ENCODE measurements at regions not wholly inside any gene's neighbourhood (a gene's known extent, or its start where the extent isn't known, plus 50 kb on each side); places are given as distances from the start of the nearest gene placed in this dataset.

DNA sequence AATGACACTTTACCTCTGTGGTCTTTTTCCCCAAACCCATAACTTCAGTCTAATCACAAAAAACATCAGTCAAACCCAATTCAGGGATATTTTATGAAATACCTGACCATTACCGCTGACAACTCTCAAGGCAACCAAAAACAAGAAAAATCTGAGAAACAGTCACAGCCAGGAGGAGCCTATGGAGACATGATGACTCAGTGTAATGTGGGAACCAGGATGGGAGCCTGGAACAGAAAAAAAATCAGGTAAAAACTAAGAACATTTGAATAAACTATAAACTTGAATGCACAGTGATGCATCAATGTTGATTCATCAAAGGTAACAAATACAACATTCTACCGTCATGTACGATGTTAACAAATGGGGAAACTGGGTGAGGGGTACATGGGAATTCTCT, 84.1 kb upstream of the TSHZ2 start:
- TF ChIP-seq, protein P1, sequence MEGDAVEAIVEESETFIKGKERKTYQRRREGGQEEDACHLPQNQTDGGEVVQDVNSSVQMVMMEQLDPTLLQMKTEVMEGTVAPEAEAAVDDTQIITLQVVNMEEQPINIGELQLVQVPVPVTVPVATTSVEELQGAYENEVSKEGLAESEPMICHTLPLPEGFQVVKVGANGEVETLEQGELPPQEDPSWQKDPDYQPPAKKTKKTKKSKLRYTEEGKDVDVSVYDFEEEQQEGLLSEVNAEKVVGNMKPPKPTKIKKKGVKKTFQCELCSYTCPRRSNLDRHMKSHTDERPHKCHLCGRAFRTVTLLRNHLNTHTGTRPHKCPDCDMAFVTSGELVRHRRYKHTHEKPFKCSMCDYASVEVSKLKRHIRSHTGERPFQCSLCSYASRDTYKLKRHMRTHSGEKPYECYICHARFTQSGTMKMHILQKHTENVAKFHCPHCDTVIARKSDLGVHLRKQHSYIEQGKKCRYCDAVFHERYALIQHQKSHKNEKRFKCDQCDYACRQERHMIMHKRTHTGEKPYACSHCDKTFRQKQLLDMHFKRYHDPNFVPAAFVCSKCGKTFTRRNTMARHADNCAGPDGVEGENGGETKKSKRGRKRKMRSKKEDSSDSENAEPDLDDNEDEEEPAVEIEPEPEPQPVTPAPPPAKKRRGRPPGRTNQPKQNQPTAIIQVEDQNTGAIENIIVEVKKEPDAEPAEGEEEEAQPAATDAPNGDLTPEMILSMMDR (IDR thresholded peaks at IDR 0.05), result no peak
- TF ChIP-seq SIN3A (IDR thresholded peaks at IDR 0.05; ENCODE audit: borderline replicate concordance, insufficient read depth, low read depth, low read length), result no peak
- no peak for TF ChIP-seq POLR2AphosphoS5 (IDR thresholded peaks at IDR 0.05; ENCODE audit: low read depth, low read length)
- TF ChIP-seq, protein P2, sequence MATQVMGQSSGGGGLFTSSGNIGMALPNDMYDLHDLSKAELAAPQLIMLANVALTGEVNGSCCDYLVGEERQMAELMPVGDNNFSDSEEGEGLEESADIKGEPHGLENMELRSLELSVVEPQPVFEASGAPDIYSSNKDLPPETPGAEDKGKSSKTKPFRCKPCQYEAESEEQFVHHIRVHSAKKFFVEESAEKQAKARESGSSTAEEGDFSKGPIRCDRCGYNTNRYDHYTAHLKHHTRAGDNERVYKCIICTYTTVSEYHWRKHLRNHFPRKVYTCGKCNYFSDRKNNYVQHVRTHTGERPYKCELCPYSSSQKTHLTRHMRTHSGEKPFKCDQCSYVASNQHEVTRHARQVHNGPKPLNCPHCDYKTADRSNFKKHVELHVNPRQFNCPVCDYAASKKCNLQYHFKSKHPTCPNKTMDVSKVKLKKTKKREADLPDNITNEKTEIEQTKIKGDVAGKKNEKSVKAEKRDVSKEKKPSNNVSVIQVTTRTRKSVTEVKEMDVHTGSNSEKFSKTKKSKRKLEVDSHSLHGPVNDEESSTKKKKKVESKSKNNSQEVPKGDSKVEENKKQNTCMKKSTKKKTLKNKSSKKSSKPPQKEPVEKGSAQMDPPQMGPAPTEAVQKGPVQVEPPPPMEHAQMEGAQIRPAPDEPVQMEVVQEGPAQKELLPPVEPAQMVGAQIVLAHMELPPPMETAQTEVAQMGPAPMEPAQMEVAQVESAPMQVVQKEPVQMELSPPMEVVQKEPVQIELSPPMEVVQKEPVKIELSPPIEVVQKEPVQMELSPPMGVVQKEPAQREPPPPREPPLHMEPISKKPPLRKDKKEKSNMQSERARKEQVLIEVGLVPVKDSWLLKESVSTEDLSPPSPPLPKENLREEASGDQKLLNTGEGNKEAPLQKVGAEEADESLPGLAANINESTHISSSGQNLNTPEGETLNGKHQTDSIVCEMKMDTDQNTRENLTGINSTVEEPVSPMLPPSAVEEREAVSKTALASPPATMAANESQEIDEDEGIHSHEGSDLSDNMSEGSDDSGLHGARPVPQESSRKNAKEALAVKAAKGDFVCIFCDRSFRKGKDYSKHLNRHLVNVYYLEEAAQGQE (IDR thresholded peaks at IDR 0.05; ENCODE audit: insufficient read depth in 1 of 2, low read depth in 2 of 2, low read length in 1 of 2), result no peak
- no peak for TF ChIP-seq TCF7L2 (IDR thresholded peaks at IDR 0.05; ENCODE audit: low read depth, low read length)
